SIG-M5 treated with dmso at 0.1 percent for 504 hours (cell line): ENCODE measurements at regions not wholly inside any gene's neighbourhood (a gene's known extent, or its start where the extent isn't known, plus 50 kb on each side); places are given as distances from the start of the nearest gene placed in this dataset.
"Not testable (repeated sequence)": the region's sequence is repeated elsewhere in the genome, so short reads cannot be mapped to it uniquely, and the experiment has no call there.

Experiments
- DNase-seq: peaks from one replicate; lab custom pipeline; 2025; ENCODE audit not compliant: unreplicated experiment; lab: John Stamatoyannopoulos, UW

DNA sequence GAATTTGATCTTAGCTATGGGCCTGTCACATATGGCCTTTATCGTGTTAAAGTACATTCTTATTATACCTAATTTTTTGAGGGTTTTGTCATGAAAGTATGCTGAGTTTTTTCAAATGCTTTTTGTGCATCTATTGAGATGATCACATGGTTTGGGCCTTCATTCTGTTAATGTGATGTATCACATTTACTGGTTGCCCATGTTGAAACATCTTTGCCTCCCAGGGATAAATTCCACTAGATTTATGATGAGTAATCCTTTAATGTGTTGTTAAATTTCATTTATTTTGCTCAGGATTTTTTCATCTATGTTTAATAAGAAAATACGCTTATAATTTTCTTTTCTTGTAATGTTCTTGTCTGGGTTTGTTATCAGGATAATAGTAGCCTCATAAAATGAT, 442.0 kb downstream of the MDFIC start:
- DNase-seq, result no peak

DNA sequence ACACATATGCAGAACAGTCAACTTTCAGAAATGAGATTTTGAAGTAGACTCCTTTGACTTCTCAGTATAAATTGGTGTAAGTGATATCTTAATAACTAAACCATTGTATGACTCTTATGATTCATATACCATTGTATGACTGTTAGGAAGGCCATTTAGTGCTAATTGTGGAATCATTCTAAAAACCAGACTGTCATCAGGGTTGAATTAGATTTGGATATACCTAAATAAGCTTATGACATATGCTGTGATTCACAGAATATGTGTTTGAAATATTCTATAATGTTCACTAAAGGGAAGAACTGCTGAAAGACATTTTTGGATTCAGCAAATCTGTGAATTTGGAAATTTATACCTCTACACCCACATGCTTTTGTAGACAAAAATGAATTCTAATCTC, 438.1 kb downstream of the MDFIC start:
- no peak for DNase-seq

DNA sequence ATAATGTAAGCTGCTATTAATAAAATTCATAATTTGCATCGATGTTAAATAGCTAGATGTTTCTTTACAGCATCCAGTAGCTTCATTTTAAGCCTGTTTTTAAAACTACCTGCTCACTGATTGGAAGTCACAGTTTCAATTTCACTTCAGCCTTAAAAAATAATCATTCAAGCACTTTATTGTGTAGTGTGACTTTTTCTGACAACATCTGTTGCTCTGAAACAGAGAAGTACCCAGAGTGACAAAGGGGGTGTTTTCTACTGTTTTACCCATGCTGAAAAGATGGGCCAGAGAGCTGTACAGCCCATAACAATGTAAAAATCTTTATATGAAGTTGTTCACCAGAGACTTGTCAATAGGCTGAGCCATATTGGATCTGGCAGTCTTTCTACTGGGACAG, 437.2 kb downstream of the MDFIC start:
- DNase-seq, result no peak

DNA sequence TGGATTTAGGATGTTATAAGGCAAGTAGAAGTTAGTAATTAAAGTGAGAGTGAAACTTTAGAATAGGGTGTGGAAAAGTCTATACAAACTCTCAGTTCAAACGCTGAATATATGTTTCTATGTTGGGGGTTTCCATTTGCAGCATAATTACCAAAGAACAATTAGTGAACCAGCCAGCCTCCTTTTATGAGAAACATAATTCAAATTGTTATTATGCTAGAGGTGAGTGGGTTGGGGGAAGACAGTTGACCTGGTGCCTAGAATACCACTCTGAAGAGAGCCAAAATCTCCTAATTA, 435.8 kb downstream of the MDFIC start:
- no peak for DNase-seq

DNA sequence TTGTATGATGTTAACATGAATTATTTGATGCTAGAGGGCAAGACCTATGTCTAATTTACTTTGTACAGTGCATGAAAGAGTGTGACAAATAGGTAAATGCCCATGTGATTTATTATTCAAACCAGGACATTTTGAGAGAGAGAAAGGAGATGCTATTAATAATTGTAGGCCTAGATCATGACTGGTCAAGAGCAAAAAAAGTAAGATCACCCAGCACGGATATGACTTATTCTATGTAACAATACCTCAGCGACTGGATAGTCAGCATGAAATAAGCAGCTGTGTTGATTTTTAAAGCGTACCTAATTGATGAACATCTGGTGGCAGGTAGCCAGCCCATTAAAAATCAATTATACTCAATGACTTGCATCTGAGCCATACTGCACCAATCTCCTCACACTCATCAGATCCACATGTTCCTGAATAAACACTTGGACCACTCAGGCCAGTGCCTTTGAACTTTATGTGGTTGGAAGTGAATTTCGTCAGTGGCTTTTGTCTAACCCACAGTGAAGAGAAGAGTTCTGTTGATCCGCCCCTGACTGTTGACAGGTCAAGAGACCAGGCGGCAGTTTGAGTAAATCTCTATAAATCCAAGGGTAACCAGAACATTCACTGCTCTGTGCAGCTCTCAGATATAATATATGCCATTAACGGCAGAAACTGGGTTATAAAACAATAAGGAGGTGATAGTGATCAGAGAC, 435.3 kb downstream of the MDFIC start:
- DNase-seq, result no peak

DNA sequence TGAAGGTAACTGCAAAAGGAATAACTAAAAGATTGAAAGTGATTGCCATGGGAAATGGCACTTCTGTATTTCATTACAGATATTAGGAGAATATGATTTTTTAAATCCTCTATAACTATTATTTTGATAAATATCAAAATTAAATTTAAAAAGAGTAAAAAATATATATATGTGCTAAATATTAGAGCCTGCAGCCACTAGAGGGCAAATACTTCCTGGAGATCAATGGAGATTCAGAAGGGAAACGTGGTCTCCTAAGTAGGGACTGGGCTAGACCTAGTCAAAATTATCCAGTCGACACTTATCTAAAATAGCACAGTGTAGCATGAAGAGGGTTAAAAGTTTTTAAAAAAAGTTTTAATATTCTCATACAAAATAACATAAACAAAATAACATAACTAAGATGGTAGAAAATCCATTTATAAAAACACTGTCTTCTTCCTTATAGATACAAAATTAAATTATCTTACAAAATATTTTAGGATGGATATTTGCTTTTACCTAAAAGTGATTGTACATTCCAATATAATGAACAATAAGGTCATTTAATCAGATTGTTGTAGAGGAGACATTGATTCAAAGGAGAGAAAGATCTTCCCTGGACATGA, 434.3 kb downstream of the MDFIC start:
- peak; percentile 32 for DNase-seq

DNA sequence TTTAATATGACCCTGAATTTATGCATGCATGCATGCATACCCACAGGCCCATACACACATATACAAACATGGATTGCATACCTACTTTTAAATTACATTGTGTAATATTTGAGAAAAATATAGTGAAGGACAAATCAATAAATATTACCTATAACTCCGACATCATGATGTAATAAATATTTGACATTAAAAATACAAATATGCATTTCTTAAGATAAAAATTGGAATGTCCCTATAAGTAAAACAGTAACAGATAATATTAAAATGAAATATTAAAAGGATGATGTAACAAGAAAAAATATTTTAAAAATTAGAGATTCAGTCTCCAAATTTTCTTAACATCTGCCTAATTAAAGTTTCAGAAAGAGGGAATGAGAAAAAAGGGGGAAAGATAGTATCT, 433.0 kb downstream of the MDFIC start:
- no peak for DNase-seq

DNA sequence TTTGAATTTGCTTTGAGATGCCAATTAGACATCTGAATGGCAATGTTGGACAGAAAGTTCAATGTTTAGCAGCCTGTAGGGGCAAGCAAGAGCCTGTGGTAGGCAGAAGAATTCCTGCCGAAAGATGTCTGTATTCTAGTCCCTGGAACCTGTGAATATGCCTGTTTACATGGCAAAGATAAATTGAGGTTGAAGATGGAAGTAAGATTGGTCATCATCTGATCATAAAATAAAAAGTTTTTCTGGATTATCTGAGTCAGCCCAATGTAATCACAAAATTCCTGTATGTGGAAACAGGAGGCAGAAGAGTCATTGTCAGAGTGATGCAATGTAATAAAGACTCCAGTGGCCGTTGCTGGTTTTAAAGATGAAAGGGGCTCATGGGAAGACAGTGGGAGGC, 430.5 kb downstream of the MDFIC start:
- DNase-seq, result no peak

DNA sequence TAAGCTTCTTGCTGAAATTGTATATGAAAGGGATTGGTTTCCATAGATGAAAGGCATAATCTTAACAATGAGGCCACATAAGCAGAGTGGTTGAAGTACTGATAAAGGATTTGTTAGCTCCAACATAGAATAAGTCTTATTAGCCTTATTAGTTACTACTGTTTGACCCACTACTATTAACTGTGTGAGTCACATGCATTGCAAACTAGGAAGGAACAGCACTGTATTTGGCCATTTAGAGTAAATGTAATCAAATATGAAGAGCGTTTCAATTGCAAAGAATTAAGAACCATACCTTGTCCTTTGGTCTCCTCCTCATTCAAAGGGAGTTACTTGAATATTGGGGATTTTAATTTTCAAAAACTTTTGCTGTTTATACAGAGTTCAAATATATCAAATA, 428.9 kb downstream of the MDFIC start:
- no peak for DNase-seq

DNA sequence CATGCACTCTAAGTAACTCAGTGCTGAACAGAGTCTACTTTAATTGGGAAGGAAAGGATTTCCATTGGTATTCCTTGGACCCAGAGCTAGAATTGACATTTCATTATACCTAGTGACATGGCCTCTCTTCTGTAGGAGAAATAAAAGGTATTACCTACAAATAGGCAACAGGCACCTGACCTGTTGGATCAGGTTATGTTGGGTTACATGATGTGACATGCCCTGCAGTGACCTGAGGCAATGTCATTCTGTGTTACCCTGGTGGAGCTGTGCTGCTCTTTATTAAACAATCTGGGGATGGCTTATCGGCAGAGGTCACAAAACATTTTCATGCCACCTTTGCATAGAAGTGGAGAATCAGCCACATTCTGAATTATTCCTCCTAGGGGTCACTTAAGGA, 427.7 kb downstream of the MDFIC start:
- DNase-seq, result no peak

DNA sequence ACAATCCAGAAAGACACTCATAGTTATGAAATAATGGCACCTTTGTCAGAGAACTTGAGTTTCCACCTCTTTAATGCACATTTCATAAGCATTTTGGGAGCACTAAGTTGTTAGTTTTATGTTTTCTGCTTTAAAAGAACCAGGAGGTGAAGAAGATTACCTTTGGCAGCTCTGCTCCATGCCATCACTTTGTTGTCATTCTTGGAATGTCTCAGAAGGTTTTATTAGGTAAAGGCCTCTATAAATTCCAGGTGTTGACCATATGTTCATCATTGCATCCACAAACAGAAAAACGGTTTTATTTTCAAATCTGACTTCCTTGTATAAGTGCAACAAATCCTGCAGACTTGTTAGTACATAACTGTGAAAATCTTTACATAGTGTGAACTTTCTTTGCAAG, 424.8 kb downstream of the MDFIC start:
- DNase-seq, result no peak

DNA sequence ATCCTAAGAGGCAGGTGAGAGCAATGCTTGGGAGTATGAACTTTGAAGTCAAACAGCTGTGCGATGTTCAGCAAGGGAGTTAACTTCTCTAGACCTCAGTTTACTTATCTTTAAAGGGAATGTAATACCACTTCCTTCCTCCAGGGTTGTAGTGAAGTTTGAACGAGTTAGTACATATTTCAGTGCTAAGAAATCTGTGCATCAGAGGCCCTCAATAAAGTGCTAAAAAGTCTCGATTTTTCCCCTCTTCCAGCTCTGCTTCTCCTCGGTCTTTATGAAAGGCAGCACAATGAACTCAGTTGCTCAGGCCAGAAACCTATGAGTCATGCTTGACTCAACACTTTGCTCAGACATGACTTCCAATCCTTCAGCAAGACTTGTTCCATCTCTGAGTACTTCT, 418.9 kb downstream of the MDFIC start:
- no peak for DNase-seq

DNA sequence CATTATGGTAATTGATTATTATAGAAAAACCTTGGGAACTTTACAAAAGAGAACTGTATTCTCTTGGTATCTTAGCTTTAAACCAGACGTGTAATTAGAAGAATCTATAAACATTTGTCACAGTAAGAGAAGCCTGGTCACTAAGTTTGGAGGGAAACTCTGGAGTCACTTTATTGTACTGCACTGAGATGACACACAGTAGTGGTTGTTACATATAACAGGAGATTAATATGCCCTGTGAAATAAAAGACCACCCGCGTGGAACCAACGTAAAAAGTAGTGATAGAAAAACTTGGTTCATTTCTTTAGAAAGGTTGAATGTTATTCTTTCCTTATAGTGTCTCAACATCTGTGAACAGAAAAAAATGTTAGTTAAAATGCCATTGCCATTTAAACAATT, 416.1 kb downstream of the MDFIC start:
- DNase-seq, result no peak

DNA sequence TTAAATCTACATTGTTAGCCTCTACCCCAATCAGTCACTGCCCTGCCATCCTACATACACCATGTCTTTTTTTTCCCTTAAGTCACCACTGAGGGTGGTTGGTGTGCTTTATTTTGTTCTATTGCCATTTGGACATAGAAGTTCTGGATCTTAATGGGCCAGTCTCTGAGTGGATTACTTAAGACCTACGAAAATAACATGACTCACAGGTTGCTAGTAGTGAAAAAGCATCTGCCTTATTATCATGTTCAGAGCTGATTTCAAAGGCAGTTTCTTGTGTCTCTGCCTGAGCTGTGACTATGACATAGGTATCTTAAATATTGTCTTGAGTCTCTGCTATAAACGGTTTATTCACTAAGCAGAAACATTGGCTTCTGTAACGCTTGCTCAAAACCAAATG, 410.8 kb downstream of the MDFIC start:
- no peak for DNase-seq

DNA sequence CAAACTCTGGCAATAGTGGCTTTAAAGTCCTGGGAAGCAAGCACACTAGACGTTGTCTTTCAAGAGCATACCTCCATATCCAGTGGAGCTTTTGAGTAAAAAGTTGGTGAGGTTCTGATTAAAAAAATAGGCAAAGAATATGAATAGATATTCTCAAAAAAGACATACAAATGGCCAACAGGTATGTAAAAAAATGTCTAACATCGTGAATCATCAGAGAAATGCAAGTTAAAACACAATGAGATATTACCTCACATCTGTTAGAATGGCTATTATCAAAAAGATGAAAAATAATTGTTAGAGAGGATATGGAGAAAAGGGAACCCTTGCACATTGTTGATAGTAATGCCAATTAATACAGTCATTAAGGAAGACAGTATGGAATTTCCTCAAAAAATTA, 407.1 kb downstream of the MDFIC start:
- DNase-seq, result no peak

DNA sequence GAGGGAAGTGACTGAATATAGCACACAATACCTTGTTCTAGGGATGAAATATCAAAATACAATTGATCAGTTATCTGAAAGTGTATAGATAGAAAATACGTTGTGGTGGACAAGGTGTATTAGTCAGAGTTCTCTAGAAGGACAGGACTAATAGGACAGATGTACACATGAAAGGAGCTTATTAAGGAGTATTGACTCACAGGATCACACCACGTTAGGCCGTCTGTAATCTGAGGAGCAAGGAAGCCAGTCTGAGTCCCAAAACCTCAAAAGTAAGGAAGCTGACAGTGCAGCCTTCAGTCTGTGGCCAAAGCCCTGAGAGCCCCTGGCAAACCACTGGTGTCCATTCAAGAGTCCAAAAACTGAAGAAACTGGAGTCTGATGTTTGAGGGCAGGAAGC, 406.1 kb downstream of the MDFIC start:
- DNase-seq, result no peak

DNA sequence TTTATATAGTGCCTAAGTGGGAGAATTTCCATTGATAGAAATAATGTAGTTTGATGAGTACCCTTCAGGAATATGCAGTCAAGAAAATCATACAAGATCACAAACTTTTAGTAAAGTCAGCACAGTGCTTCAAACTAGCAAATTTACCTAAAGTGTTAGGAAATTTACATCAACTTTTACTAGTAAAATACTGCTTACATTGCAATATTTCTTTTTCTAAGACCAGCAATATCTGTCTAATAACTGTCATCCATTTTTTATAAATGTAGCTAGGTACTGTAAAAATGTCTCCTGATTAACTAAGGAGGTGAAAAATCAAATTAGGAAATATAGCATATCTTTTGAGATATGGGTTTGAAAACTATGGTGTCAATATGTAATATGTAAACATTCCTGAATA, 405.4 kb downstream of the MDFIC start:
- DNase-seq, result no peak

DNA sequence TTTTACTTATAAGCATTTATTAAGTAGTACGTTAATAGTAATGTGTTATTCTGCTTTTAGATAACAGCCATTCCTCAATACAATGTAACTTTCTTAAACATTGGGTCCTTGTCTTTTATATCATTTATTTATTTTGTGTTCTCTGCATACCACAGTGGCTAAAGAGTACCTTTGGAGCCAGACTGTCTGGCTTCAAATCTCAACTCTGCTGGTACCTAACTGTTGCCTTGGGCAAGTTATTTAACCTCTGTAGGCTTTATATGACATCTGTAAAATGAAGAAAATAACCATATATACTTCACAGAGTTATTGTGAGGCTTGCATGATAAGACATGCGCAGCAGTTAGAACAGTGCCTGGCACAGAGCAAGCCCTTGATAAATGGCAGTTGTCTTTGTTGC, 397.6 kb downstream of the MDFIC start:
- DNase-seq, result no peak

DNA sequence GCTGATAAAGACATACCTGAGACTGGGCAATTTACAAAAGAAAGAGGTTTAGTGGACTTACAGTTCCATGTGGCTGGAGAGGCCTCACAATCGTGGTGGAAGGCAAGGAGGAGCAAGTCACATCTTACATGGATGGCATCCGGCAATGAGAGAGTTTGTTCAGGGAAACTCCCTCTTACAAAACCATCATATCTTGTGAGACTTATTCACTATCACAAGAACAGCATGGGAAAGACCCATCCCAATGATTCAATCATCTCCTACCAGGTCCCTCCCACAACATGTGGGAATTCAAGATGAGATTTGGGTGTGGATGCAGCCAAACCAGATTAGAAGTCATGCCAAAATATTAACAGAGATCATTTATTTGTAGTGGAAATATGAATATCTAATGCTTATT, 388.4 kb downstream of the MDFIC start:
- not testable (repeated sequence) for DNase-seq

DNA sequence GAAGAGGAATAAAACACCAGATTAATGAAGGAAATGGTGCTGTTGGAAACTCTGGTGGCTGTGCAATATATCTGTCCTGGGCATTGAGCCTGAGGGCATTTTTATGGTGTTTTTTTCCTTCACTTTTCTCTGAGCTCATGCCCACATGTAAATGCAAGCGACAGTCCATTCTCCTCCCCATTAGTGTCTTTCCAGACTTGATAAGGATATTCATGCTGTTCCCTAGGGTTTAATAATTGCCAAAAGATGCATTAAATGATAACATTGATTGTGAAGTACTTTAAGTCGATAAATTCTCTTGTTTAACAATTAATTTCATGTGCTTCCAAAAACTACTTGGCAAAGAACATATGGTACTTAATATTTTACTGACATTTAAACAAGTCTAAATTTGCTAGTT, 384.7 kb downstream of the MDFIC start:
- no peak for DNase-seq

DNA sequence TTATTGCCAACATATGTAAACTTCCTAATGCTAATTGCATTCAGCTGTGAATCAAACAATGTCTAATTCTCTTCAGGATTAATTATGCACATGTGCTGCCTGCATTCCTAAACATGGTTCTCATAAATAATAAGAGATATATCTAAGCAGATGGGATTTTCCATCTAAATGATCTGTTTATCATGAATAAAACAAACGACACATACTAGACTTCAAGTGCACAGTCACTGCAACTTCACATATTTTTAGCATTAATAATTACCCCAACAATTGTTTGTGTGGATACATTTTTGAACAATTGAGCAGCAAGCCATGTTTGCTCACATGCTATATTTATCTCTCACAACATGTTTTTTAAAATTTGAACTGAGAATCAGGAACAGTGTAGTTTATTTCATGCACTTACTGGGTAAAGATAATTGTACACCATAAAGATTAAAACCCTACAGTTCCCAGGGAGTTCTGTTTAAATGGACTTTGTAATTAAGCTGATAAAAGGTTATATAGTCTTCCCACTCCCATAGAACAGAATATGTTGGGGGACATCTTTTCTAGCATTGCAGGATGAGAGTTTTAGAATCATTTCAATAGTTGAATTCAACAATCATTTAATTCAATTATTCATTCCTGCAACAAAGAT, 378.5 kb downstream of the MDFIC start:
- no peak for DNase-seq

DNA sequence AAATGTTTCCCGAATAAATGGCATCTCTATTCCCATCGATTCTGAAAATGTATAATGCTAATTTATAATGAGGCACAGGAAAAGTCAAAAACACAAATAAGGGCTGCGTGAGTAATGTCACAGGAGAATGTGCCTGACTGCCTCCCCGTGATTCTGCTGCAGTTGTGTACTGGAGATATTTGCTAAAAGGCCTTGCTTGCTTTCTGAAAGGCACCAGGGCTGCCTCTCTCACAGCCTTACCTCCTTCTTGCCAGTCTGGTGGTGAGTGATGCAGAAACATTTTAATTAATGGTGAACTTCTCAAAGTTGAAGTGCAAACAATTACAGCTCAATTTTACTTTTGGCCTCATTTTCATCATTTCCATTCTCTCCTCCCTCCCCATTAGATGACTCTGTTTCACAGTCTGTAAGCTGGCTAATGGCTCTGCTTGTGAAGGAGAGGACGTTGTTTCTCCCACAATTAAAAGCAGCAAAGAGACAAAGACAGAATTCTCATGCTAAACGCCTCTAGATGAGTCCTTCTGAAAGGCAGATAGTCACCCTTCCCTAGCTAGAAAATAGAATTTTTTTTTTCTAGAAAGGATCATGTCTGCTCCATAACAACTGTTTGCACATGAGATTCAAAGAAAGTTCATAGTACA, 377.6 kb downstream of the MDFIC start:
- no peak for DNase-seq
